Natural killer cell treated with Interleukin-12 subunit alpha and Interleukin-12 subunit beta and Interleukin-15 and Interleukin-18, amount 100 ng/mL, for 72 hours (primary cell): ENCODE measurements at regions not wholly inside any gene's neighbourhood (a gene's known extent, or its start where the extent isn't known, plus 50 kb on each side); places are given as distances from the start of the nearest gene placed in this dataset.

Source experiments
- ATAC-seq, 2 donors: fragments of 150-1000 bp; cut with Tn5 transposase in 1 of 2; sonication (Bioruptor Pico), chemical (Tn5 transposase) in 1 of 2; 2 replicates each; pipeline ENCODE4 v1.10.0; 2021
- DNase-seq: peaks from one replicate; pipeline ENCODE4 v3.0.0; 2022; ENCODE audit warnings: low spot score
- H3K27ac Mint-ChIP-seq, 2 donors: 1 replicate in 1 of 2; 2 replicates in 1 of 2; pipeline ENCODE4 v1.8.0; 2022; ENCODE audit warnings: mixed read lengths in 2 of 2, mild to moderate bottlenecking in 1 of 2, moderate library complexity in 1 of 2
- H3K27me3 Mint-ChIP-seq, 2 donors: 1 replicate in 1 of 2; 2 replicates in 1 of 2; pipeline ENCODE4 v1.8.0; 2022; ENCODE audit warnings: mixed read lengths in 2 of 2
- H3K36me3 Mint-ChIP-seq: one replicate; pipeline ENCODE4 v1.8.0; 2022; ENCODE audit warnings: mixed read lengths
- H3K4me1 Mint-ChIP-seq, 2 donors: 1 replicate in 1 of 2; 2 replicates in 1 of 2; pipeline ENCODE4 v1.8.0; 2022; ENCODE audit warnings: low read depth in 2 of 2, mixed read lengths in 2 of 2, mild to moderate bottlenecking in 1 of 2
- H3K4me3 Mint-ChIP-seq: one replicate; pipeline ENCODE4 v1.8.0; 2022; ENCODE audit warnings: mixed read lengths
- H3K9me3 Mint-ChIP-seq: 2 replicates; pipeline ENCODE4 v1.8.0; 2022; ENCODE audit warnings: mixed read lengths

GRCh38 chr17:69716556-69716955, 302.1 kb downstream of the MAP2K6 start:
- Mint-ChIP-seq H3K36me3 (no peaks in the 10 kb centered on the region), H3K27ac (no peak overlapping the region), H3K27me3 (peaks cover 0 to 5% of the 10 kb centered on the region in 2 donors), H3K9me3 (peaks cover 5% of the 10 kb centered on the region), H3K4me1 (no peaks in the 10 kb centered on the region), H3K4me3 (no peak overlapping the region)
- ATAC-seq (no peak), DNase-seq (no peak)

- H3K9me3 Mint-ChIP-seq: peaks cover 5% of the 10 kb centered on the region
- no peaks in the 10 kb centered on the region for H3K4me1 Mint-ChIP-seq
- H3K27ac Mint-ChIP-seq: no peak overlapping the region
- ATAC-seq: no peak
- no peak for DNase-seq
- no peaks in the 10 kb centered on the region for H3K36me3 Mint-ChIP-seq
- peaks cover 0 to 5% of the 10 kb centered on the region in 2 donors for H3K27me3 Mint-ChIP-seq
- H3K4me3 Mint-ChIP-seq: no peak overlapping the region
Observed at GRCh38 chr17:69717214-69717613, 302.7 kb downstream of the MAP2K6 start.

GRCh38 chr17:69717819-69718218, 303.3 kb downstream of the MAP2K6 start:
- Mint-ChIP-seq H3K36me3 (no peaks in the 10 kb centered on the region), H3K27me3 (peaks cover 0 to 2% of the 10 kb centered on the region in 2 donors), H3K4me3 (no peak overlapping the region), H3K27ac (no peak overlapping the region), H3K9me3 (peaks cover 5% of the 10 kb centered on the region), H3K4me1 (no peaks in the 10 kb centered on the region)
- ATAC-seq (no peak), DNase-seq (no peak)

- H3K9me3 Mint-ChIP-seq: peaks cover 5% of the 10 kb centered on the region
- ATAC-seq: no peak
- DNase-seq: no peak
- H3K4me3 Mint-ChIP-seq: no peak overlapping the region
- no peaks in the 10 kb centered on the region for H3K36me3 Mint-ChIP-seq
- H3K4me1 Mint-ChIP-seq: no peaks in the 10 kb centered on the region
- H3K27me3 Mint-ChIP-seq: peaks cover 0 to 2% of the 10 kb centered on the region in 2 donors
- H3K27ac Mint-ChIP-seq: no peak overlapping the region
Observed at GRCh38 chr17:69719474-69720048, 305.1 kb downstream of the MAP2K6 start.

- H3K4me3 Mint-ChIP-seq: no peak overlapping the region
- peaks cover 5% of the 10 kb centered on the region for H3K9me3 Mint-ChIP-seq
- no peaks in the 10 kb centered on the region for H3K4me1 Mint-ChIP-seq
- peaks cover 0 to 2% of the 10 kb centered on the region in 2 donors for H3K27me3 Mint-ChIP-seq
- H3K27ac Mint-ChIP-seq: no peak overlapping the region
- no peak for ATAC-seq
- H3K36me3 Mint-ChIP-seq: no peaks in the 10 kb centered on the region
- DNase-seq: no peak
Observed at GRCh38 chr17:69722518-69722917, 308.0 kb downstream of the MAP2K6 start.

GRCh38 chr17:69723316-69723715, 308.8 kb downstream of the MAP2K6 start:
- DNase-seq: no peak
- Mint-ChIP-seq H3K4me3 (no peak overlapping the region), H3K36me3 (no peaks in the 10 kb centered on the region), H3K9me3 (peaks cover 3% of the 10 kb centered on the region), H3K27me3 (peaks cover 0 to 2% of the 10 kb centered on the region in 2 donors), H3K4me1 (no peaks in the 10 kb centered on the region), H3K27ac (no peak overlapping the region)
- no peak for ATAC-seq

- H3K36me3 Mint-ChIP-seq: no peaks in the 10 kb centered on the region
- H3K27me3 Mint-ChIP-seq: peaks cover 0 to 2% of the 10 kb centered on the region in 2 donors
- H3K4me3 Mint-ChIP-seq: no peak overlapping the region
- ATAC-seq (no peak), DNase-seq (no peak)
- no peaks in the 10 kb centered on the region for H3K4me1 Mint-ChIP-seq
- H3K27ac Mint-ChIP-seq: no peak overlapping the region
- no peaks in the 10 kb centered on the region for H3K9me3 Mint-ChIP-seq
Observed at GRCh38 chr17:69723741-69724140, 309.2 kb downstream of the MAP2K6 start.

GRCh38 chr17:69724238-69724637, 309.7 kb downstream of the MAP2K6 start:
- peaks cover 0 to 2% of the 10 kb centered on the region in 2 donors for H3K27me3 Mint-ChIP-seq
- ATAC-seq: no peak
- no peaks in the 10 kb centered on the region for H3K36me3 Mint-ChIP-seq
- H3K4me1 Mint-ChIP-seq: no peaks in the 10 kb centered on the region
- H3K4me3 Mint-ChIP-seq: no peak overlapping the region
- no peaks in the 10 kb centered on the region for H3K9me3 Mint-ChIP-seq
- H3K27ac Mint-ChIP-seq: no peak overlapping the region
- DNase-seq: no peak

GRCh38 chr17:69725146-69725545, 310.6 kb downstream of the MAP2K6 start:
- Mint-ChIP-seq H3K27me3 (peaks cover 0 to 2% of the 10 kb centered on the region in 2 donors), H3K36me3 (no peaks in the 10 kb centered on the region)
- no peak for ATAC-seq

GRCh38 chr17:69728816-69729215, 314.3 kb downstream of the MAP2K6 start:
- DNase-seq: no peak
- Mint-ChIP-seq H3K4me3 (no peak overlapping the region), H3K27me3 (peaks cover 0 to 2% of the 10 kb centered on the region in 2 donors), H3K9me3 (peaks cover 7% of the 10 kb centered on the region), H3K27ac (no peak overlapping the region), H3K4me1 (no peaks in the 10 kb centered on the region), H3K36me3 (no peaks in the 10 kb centered on the region)
- ATAC-seq: no peak

More at GRCh38 chr17:69725146-69725545, 310.6 kb downstream of the MAP2K6 start:
- DNase-seq: no peak
- Mint-ChIP-seq H3K9me3 (no peaks in the 10 kb centered on the region), H3K4me1 (no peaks in the 10 kb centered on the region), H3K27ac (no peak overlapping the region), H3K4me3 (no peak overlapping the region)

- DNase-seq: no peak
Observed at GRCh38 chr17:69729944-69730343, 315.4 kb downstream of the MAP2K6 start.

GRCh38 chr17:69732272-69732918, 317.9 kb downstream of the MAP2K6 start:
- no peaks in the 10 kb centered on the region for H3K4me1 Mint-ChIP-seq
- no peaks in the 10 kb centered on the region for H3K27me3 Mint-ChIP-seq
- no peaks in the 10 kb centered on the region for H3K36me3 Mint-ChIP-seq
- H3K9me3 Mint-ChIP-seq: peaks cover 7% of the 10 kb centered on the region
- DNase-seq (no peak), ATAC-seq (no peak)
- no peak overlapping the region for H3K27ac Mint-ChIP-seq
- no peak overlapping the region for H3K4me3 Mint-ChIP-seq

More at GRCh38 chr17:69729944-69730343, 315.4 kb downstream of the MAP2K6 start:
- no peaks in the 10 kb centered on the region for H3K36me3 Mint-ChIP-seq
- H3K27me3 Mint-ChIP-seq: peaks cover 0 to 2% of the 10 kb centered on the region in 2 donors
- H3K9me3 Mint-ChIP-seq: peaks cover 7% of the 10 kb centered on the region
- no peak for ATAC-seq
- H3K27ac Mint-ChIP-seq: no peak overlapping the region
- no peaks in the 10 kb centered on the region for H3K4me1 Mint-ChIP-seq
- no peak overlapping the region for H3K4me3 Mint-ChIP-seq

GRCh38 chr17:69733171-69734012, 318.9 kb downstream of the MAP2K6 start:
- ATAC-seq (no peak), DNase-seq (no peak)
- H3K4me3 Mint-ChIP-seq: no peak overlapping the region
- no peaks in the 10 kb centered on the region for H3K27me3 Mint-ChIP-seq
- no peaks in the 10 kb centered on the region for H3K4me1 Mint-ChIP-seq
- peaks cover 12% of the 10 kb centered on the region for H3K9me3 Mint-ChIP-seq
- no peaks in the 10 kb centered on the region for H3K36me3 Mint-ChIP-seq
- H3K27ac Mint-ChIP-seq: no peak overlapping the region

GRCh38 chr17:69734656-69735055, 320.2 kb downstream of the MAP2K6 start:
- no peak for DNase-seq
- H3K27me3 Mint-ChIP-seq: no peaks in the 10 kb centered on the region
- no peak overlapping the region for H3K27ac Mint-ChIP-seq
- H3K4me3 Mint-ChIP-seq: no peak overlapping the region
- no peak for ATAC-seq
- no peaks in the 10 kb centered on the region for H3K4me1 Mint-ChIP-seq
- no peaks in the 10 kb centered on the region for H3K36me3 Mint-ChIP-seq
- H3K9me3 Mint-ChIP-seq: peaks cover 19% of the 10 kb centered on the region
